HG03521 (cell line): ENCODE measurements at regions not wholly inside any gene's neighbourhood (a gene's known extent, or its start where the extent isn't known, plus 50 kb on each side); places are given as distances from the start of the nearest gene placed in this dataset.

Experiments
- ATAC-seq: cut with Tn5 transposase; IDR thresholded peaks from one replicate; pipeline ENCODE4 v1.9.1; 2021; ENCODE audit warnings: mild to moderate bottlenecking, moderate library complexity; ENCODE audit not compliant: unreplicated experiment

DNA sequence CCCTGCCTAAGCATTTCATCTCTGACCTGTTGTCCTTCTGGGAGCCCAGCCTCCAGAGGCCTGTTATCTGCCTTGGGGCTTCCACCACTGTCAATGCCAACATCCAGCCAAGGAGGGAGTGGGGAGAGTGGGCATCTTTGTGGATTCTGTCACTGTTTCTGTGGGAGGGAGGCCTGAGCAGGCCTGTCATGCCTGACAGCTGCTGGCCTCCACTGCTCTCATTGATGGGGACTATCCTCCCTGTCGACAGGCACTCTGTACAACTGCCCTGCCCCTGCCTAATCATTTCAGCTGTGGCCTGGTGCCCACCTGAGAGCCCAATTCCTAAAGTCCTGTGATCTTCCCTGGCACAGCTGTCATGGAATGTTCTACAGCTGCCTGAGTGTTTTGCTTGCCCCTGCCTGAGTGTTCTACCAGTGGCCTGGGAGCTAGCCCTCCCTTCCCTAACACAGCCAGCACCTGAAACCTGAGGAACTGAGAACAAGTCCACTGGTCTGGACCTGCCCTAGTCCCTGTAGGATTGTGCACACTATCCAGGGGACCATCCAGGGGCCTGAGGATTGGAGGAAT, 145.3 kb downstream of the FAM83B start:
- no peak for ATAC-seq

DNA sequence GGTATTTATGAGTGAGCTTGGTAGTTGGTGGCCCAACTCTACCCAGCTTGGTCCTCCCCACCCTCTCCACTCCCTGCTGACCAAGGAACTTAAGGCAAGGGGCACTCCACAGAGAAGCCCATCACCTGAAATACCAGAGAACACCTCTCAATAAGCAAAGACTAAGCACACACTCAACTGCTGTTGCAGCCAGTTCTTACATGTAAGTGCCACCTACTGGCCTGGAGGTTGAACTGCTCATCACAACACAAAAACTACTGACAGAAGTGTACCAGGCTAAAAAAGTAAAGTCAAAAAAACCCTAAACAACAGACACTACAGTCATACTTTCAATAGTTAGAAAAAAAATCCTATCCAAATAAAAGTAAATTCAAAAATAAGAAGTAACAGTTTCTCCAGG, 146.2 kb downstream of the FAM83B start:
- ATAC-seq = peak; percentile 67

DNA sequence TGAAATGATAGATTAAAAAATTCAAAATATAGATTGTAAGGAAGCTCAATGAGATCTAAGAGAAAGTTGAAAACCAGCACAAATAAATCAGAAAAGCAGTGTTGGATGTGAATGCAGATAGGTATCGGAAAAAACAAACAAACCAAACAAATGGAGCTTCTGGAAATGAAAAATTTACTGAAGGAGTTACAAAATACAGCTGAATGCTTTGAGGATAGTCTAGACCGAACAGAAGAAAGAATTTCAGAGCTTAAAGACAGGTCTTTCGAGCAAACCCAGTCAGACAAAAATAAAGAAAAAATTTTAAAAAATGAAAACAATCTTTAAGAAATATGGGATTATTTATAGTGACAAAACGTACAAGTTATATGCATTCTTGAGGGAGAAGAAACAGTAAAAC, 146.7 kb downstream of the FAM83B start:
- no peak for ATAC-seq

DNA sequence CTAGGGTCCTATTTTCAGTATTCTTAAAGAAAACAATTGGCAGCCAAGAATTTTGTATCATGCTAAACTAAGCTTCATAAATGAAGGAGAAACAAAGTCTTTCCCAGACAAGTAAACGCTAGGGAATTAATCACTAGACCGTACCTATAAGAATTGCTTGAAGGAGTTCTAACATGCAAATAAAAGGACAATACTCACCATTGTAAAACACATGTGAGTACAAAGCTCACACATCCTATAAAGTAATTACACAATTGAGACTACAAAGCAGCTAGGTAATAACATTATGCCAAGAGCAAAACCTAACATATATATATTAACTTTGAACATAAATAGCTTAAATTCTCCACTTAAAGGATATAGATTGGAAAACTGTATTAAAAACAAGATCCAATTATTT, 147.4 kb downstream of the FAM83B start:
- ATAC-seq = no peak

DNA sequence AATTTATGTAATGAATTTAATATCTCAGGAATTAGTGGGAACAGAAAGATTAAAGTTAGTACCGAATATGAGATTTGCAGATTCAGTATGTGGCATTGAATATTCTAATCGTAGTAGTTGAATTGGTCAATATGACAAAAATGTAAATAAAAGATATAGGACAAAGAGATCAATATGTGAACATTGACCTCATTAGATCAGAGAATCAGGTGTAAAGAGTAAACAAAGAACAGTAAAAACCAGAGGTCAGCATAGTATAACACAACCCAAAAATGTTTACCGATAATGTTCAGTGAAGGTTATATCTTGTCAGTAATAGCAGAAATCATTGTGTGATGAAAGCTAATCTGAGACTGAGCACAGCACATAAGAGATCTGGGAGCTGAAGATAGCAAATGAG, 152.0 kb downstream of the FAM83B start:
- no peak for ATAC-seq

DNA sequence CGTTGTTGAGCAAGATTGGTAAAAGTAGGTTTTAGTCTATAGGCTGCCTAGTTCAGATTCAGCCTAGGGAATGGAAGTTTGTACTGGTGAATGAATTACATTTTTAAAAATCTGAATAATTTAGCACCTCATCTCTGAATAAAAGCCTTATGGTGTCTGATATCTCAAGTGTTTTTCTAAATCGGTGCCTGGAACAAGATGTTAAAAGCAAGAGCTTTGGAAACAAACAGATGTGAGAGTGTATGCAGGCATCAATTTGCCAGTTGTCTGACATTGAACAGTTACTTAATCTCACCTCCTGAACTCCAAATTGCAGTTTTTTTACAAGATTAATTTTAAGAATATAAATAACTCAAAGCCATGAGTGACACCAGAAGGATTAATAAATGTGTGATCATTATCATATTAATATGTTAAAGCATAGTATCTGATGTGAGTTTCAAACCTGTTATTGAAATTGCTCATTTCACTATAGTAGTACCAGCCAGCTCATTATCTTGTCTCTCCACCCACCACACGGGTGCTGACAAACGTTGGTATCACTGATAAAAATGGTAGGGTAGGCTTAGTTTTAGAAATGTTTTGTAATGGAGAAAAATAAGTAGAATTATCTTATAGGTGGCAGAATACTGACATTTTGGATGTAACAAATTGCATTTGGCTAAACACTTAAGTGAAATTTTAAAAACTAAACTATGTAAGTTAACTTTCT, 157.3 kb downstream of the FAM83B start:
- no peak for ATAC-seq

DNA sequence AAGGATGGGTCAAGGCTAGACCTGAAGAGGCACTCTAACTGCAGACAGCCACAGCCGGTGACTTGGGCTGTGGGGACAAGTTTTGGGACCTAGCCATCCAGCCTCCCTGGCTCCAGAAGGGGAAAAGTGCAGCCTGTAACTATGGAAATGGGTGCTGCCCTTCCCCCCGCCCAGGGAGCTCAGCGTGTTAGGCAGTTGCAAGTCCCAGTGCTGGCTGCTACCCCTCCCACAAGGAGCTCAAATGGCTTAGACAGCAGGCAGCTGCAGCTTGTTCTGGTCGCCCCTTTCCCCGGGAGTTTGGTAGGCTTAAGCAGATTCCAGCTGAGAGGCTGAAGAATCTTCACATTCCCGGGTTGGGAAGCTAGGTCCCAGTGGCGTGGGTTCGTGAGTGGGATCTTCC, 162.6 kb downstream of the FAM83B start:
- ATAC-seq = no peak

DNA sequence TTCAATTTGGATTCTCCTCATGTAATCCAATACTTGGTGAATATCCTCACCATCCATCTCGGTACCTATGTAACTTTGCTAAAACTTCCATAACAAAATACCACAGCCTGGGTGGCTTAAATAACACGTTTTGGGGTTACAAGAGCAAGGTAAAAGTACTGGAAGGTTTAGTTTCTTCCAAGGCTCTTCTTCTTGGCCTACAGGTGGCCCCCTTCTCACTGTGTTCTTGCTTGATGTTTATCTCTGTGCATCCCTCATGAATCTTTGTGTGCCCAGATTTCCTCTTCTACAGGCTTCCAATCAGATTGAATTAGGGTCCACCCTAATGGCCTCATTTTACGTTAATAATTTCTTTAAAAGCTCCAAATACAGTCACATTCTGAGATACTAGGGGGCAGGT, 163.3 kb upstream of the HCRTR2 start:
- ATAC-seq = no peak

DNA sequence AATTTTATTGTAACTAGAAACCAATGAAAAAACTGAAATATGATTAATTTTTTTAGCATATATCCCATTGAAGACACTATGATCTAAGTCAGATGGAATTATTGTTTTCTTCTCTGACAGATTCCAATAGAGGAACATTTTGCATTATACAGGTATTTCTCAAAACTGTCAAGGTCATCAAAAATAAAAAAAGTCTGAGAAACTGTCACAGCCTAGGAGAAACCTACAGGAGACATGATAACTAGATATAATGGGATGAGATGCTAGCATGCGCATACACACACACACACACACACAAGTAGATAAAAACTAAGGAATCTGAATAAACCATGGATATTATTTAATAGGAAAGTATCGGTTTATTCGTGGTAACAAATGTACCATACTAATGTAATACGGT, 161.9 kb upstream of the HCRTR2 start:
- no peak for ATAC-seq

DNA sequence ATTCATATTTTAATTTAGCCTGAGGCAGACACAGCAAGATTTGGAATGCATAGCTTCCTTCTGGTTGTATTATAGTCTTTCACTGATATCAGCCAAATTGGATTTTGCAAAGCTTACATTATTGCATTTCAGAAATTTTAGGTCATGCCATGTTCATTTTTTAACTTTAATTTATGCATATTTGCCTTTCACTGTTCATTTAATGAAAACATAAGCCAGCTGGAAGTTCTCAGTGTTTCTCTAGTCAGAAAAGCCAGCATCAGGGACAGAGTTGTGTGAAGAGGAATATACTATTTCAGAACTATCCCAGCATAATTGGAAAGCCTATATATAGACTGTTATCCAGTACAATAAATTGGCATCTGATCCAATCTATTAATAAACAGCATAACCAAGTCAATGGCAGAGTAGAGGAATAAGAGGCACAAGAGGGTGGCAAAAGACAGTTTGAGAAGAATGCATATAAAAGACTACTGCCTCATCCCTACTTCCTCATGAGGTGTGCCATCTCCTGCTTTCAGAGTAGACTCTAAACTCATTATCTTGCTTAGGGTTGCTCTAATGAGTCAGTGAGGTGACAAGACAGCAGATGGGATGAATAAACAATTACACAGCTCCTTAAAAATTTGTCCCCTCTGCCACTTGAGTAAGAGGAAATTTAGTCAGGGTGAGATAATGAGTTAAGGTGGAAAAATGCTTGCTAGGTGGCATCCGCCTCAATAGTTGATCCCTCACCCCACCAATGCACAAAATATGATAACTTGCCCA, 159.8 kb upstream of the HCRTR2 start:
- ATAC-seq = no peak

DNA sequence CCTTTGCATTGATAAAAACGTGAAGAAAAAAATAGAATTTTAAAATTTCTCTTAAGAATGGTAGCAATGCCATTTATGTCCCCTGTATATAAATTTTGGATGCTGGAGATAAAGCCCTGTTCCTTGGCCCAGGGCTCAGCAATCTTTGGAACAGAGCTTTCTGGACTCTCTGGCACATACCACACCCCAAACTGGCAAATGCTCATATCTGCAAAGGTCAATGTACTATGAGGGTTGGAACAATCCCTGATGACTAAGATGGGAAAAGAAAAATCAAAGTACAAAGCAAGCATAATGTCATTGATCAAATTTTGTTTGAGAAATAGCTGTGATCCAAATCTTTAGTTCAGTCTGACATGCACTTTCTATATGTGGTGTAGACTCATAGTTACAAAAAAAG, 158.1 kb upstream of the HCRTR2 start:
- no peak for ATAC-seq

DNA sequence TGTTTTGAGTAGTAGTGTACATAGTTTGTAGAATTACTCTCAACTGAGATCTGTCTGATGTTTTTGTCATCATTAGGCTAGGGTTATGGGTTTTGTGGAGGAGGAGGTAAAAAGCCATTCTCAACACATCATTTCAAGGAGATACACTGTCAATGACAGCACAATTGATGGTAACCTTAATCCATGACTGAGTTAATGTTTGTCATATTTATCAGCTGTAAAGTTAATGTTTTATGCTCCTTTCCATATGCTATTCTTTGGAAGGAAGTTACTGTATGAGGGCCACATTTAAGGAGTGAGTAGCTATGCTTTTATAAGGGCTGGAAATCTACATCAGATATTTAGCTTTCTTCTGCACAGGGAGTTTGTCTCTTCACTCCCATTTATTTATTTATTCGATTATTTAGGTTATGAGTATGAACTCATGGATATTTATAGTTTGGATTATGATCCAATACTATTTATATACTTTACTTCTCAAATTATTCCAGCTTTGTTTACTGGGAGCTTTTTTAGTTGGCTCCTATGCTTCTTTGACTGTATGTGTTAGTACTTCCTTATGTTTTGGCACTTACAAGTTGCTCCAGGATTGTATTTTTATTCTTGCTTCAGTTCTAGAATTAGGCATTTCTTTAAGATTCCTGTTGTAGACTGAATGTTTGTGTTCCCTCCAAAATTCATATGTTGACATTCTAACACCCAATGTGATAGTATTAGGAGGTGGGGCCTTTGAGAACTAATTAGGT, 156.6 kb upstream of the HCRTR2 start:
- ATAC-seq = no peak

DNA sequence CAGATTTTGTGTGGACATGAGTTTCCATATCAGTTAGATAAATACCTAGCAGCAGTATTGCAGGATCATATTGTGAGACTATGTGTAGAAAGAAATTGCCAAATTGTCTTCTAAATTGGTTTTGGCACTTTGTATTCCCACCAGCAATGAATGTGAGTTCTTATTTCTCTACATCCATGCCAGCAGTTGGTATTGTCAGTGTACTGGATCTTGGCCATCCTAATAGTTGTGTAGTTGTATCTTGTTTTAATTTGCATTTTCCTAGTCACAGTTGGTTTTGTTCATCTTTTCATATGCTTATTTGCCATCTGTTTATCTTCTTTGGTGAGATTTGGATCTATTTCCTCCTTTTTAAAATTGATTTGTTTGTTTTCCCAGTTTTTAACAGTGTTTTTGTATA, 154.7 kb upstream of the HCRTR2 start:
- ATAC-seq = no peak

DNA sequence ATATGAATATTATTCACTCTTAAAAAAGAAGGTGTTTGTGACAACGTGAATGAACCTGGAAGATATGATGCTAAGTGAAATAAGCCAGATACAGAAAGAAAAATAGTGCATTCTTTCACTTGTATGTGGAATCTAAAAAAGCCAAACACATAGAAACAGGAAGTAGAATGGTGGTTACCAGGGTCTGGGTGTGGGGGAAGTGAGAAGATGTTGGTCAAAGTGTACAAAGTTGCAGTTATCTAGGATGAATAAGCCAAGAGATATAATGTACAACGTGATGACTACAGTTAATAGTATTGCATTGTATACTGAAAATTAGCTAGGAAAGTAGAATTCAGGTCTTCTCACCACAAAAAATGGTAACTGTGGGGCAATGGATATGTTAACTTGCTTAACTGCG, 151.1 kb upstream of the HCRTR2 start:
- ATAC-seq = peak; percentile 50

DNA sequence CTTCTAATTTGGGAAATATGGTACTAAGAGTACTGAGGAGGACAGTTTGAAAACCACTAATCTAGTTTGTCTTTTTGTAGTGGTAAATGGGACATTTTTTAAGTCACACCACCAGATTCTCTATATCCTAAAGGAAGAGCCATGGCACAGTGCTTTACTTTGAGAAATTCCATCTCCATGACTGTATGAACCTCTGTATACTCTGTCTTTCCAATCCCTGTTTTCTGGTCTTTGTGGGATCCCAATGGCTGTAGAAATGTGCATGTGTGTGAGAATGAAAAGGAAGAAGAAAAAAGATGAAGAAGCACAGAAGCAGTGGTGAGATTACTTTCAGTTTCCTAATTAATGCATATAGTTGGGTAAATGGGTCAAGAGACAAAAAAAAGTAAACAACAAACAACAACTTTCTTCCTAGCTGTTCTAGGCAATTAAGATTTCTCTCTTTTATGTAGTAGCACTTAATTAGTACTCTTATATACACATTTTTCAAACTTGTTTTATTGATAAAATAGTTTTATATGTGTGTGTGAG, 141.2 kb upstream of the HCRTR2 start:
- ATAC-seq = no peak

DNA sequence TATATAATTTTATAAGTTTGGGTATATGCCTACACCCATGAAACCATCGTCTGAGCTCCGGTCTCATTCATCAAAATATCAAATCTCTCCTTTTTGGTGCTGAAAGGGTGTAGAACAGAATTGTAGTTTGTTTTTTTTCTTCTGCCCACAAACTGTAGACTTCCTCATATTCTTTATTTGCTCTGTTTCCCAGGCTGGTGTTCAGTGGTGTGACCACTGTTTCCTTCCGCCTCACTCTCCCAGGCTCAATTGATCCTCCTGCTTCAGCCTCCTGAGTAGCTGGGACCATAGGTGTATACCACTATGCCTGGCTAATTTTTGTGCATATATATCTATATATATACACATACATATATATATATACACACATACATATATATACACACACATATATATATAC, 139.6 kb upstream of the HCRTR2 start:
- ATAC-seq = no peak

DNA sequence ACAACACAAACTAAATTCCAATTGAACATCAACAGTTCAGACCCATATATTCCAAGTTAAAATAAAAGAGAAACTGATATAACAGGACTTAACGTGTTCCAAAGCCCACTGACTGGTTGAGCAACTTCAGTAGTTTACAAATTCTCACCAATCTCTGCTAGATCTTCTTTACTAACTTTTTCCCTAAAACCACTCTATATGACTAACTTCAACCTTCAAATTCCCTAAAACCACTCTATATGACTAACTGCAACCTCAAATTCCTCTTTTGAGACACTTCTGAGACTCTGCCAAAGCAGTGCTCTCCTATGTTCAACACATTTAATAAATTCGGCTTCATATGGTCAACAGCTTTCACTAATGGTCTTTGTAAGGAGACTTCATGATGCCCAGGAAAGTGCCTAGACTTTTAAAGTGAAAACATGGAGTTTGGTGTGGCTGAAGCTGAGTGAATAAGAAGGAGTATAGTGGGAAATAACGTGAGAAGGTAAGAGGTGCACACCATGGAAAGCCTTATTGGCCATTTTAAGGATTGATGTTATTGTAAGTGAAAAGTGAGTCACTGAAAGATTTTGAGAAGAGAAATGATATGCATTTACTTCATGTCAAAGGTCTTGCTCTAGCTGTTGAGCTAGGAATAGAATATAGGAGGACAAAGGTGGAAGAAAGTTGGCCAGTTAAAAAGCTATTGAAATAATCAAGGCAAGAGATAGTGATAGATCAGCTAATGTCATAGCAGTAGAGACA, 134.0 kb upstream of the HCRTR2 start:
- no peak for ATAC-seq

DNA sequence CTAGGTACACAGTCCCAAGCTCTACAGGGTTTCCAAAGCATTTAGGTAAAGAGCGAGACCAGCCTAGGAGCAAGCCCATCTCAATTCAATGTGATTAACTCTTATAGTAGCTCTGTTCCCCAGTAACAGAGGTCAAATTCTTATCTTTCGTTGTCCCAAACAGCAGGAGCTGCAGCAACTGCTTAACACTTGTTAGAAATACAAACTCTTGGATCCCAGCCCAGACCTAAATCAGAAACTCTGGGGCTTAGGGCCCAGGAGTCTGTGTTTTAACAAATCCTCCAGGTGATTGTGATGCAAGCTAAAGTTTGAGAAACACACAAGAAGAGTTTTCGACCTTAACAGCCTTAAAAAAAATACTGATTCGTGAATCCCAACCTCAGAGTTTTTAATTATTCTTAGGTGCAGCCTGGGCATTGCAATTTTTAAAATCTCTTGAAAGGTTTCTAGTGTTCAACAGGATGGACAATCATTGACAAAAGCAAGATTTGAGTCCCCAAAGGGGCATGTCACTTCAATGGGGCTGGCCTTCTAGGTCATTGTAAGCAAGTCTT, 127.4 kb upstream of the HCRTR2 start:
- no peak for ATAC-seq

DNA sequence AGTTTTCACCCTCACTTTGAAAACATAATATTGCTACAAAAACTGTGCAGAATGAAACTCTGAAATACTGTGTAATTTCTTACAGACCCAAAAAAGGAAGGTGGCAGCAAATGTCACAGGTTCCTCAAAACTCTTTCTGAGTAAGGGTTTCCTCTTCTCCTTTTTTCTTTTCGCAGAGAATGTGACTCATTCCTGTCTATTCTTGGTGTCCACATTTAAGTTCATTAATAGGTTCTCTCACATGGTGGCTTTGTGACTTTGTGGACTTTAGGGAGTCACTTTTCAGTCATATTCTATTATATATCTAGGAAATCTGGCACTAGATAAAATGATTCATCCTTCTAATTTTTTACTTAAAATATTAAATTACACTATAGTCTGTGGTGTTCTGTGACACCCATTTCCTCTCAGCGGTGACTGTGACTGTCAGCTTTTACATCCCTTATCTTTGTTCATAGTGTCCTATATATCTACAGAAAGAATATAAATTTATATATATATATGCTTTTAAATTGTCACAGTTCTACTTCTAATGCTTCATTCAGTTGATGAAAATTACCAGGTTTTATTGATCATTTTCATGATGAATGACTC, 126.8 kb upstream of the HCRTR2 start:
- no peak for ATAC-seq

DNA sequence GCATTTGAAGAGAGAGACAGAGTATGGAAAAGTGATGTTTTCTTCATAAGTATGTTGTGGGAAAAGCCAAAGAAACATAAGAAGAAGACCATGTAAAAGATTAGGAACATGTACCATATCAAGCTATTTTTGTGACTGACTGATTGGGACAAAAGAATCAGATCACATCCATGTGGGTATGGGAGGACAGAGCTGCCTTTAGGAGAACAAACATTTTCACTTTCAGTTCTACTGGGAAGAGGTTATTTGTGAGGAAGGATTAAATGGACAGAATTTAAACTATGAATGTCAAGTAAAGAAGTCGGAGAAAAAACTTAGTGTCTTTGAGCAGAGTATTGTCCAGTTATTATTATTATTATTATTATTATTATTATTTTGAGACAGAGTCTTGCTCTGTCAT, 124.4 kb upstream of the HCRTR2 start:
- ATAC-seq = no peak
